SK-N-SH (cell line): ENCODE measurements at regions not wholly inside any gene's neighbourhood (a gene's known extent, or its start where the extent isn't known, plus 50 kb on each side); places are given as distances from the start of the nearest gene placed in this dataset.

Experiments
- ELF1 ChIP-seq: IDR thresholded peaks from 2 replicates; pipeline ENCODE4 v1.4.0; 2012
- GABPA ChIP-seq: IDR thresholded peaks from 2 replicates; pipeline ENCODE4 v1.4.0; 2012; ENCODE audit warnings: low read depth, mild to moderate bottlenecking
- JUND ChIP-seq: IDR thresholded peaks from 2 replicates; pipeline ENCODE4 v1.4.0; 2012
- NFIC ChIP-seq: IDR thresholded peaks from 2 replicates; pipeline ENCODE4 v1.4.0; 2012; ENCODE audit warnings: borderline replicate concordance
- PBX3 ChIP-seq: IDR thresholded peaks from 2 replicates; pipeline ENCODE4; 2012
- POLR2AphosphoS5 ChIP-seq: IDR thresholded peaks from 2 replicates; pipeline ENCODE4 v1.6.1; 2012; ENCODE audit warnings: low read depth, low read length
- RCOR1 ChIP-seq: fragments of 150-350 bp; IDR thresholded peaks from 2 replicates; pipeline ENCODE4 v1.6.1; 2017; ENCODE audit warnings: antibody characterized with exemption, low read length
- RFX5 ChIP-seq: IDR thresholded peaks from 2 replicates; pipeline ENCODE4 v1.6.1; 2012; ENCODE audit warnings: mild to moderate bottlenecking, improper control_type of control experiment, low read length
- TAF1 ChIP-seq: IDR thresholded peaks from 2 replicates; pipeline ENCODE4 v1.6.1; 2012; ENCODE audit warnings: low read depth, mild to moderate bottlenecking, low read length, moderate library complexity, borderline replicate concordance
- TCF12 ChIP-seq: IDR thresholded peaks from 2 replicates; pipeline ENCODE4 v1.4.0; 2012
- YY1 ChIP-seq: IDR thresholded peaks from 2 replicates; pipeline ENCODE4 v1.4.0; 2012; ENCODE audit warnings: low read depth, mild to moderate bottlenecking
- TF ChIP-seq, protein P1 (sequence below): fragments of 150-350 bp; IDR thresholded peaks from 2 replicates; pipeline ENCODE4 v1.6.1; 2017; ENCODE audit warnings: antibody characterized with exemption, low read length, low read depth, borderline replicate concordance
- TF ChIP-seq, protein P2 (sequence below): fragments of 150-350 bp; IDR thresholded peaks from 2 replicates; pipeline ENCODE4 v1.6.1; 2016; ENCODE audit warnings: mild to moderate bottlenecking, low read depth, low read length
- TF ChIP-seq, protein P3 (sequence below): IDR thresholded peaks from 2 replicates; pipeline ENCODE4 v1.4.0; 2012; ENCODE audit warnings: low read depth, borderline replicate concordance
- TF ChIP-seq, protein P4 (sequence below): fragments of 200-600 bp; sonication (generic); IDR thresholded peaks from 2 replicates; pipeline ENCODE4 v1.6.1; 2017; ENCODE audit warnings: antibody characterized with exemption, mild to moderate bottlenecking, moderate library complexity

DNA sequence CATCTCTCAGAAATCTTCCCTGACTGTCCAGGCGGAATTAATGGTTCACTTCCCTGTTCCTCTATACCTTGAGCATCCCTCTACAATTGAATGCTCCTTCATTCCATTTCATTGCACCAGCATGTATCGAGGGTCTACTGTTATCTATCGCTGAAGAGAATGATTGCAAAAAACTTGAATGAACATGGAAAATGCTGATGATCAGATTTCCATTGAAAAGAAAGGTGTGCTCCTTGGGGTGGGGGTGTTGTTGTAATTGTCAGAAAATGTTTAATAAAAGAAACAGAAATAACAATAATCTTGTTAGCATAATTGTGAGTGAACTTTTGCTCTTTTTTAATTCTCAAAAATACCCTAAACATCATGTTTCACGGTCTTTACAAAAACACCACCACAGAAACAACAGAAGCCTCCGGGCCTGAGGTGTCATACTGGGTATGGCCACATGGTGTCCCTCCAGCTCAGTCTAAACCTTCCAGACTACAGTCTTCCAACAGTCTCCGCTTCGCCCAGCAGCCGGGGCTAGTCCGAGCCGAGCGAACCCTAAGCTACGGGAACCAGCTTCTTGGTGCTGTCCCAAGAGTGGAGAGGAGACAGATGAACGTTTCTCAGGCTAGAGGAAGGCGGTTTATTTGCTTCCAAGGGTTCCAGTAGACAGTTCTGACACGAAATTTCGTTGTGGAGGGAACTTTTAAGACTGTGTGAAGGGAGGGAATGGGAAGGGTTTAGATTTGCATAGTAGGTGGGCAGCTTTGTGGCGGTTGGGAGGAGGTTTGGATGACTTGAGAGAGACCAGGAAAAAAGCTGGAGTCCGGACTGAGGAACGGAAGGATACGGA, 75.8 kb upstream of the ZBED5 start (continued):
- TF ChIP-seq, protein P1, sequence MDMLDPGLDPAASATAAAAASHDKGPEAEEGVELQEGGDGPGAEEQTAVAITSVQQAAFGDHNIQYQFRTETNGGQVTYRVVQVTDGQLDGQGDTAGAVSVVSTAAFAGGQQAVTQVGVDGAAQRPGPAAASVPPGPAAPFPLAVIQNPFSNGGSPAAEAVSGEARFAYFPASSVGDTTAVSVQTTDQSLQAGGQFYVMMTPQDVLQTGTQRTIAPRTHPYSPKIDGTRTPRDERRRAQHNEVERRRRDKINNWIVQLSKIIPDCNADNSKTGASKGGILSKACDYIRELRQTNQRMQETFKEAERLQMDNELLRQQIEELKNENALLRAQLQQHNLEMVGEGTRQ = no peak
- peak; percentile 53; the same call in 1 of the 2 replicates for TF ChIP-seq YY1
- 0 out of 2 replicates have a peak, but pooled peaks have one; percentile 22 for TF ChIP-seq TAF1
- no peak for TF ChIP-seq ELF1
- TF ChIP-seq, protein P2, sequence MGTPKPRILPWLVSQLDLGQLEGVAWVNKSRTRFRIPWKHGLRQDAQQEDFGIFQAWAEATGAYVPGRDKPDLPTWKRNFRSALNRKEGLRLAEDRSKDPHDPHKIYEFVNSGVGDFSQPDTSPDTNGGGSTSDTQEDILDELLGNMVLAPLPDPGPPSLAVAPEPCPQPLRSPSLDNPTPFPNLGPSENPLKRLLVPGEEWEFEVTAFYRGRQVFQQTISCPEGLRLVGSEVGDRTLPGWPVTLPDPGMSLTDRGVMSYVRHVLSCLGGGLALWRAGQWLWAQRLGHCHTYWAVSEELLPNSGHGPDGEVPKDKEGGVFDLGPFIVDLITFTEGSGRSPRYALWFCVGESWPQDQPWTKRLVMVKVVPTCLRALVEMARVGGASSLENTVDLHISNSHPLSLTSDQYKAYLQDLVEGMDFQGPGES = no peak
- TF ChIP-seq TCF12 = 0 out of 2 replicates have a peak, but pooled peaks have one; percentile 7
- TF ChIP-seq, protein P3, sequence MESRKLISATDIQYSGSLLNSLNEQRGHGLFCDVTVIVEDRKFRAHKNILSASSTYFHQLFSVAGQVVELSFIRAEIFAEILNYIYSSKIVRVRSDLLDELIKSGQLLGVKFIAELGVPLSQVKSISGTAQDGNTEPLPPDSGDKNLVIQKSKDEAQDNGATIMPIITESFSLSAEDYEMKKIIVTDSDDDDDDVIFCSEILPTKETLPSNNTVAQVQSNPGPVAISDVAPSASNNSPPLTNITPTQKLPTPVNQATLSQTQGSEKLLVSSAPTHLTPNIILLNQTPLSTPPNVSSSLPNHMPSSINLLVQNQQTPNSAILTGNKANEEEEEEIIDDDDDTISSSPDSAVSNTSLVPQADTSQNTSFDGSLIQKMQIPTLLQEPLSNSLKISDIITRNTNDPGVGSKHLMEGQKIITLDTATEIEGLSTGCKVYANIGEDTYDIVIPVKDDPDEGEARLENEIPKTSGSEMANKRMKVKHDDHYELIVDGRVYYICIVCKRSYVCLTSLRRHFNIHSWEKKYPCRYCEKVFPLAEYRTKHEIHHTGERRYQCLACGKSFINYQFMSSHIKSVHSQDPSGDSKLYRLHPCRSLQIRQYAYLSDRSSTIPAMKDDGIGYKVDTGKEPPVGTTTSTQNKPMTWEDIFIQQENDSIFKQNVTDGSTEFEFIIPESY = no peak
- no peak for TF ChIP-seq PBX3
- TF ChIP-seq JUND = no peak
- no peak for TF ChIP-seq NFIC
- TF ChIP-seq, protein P4, sequence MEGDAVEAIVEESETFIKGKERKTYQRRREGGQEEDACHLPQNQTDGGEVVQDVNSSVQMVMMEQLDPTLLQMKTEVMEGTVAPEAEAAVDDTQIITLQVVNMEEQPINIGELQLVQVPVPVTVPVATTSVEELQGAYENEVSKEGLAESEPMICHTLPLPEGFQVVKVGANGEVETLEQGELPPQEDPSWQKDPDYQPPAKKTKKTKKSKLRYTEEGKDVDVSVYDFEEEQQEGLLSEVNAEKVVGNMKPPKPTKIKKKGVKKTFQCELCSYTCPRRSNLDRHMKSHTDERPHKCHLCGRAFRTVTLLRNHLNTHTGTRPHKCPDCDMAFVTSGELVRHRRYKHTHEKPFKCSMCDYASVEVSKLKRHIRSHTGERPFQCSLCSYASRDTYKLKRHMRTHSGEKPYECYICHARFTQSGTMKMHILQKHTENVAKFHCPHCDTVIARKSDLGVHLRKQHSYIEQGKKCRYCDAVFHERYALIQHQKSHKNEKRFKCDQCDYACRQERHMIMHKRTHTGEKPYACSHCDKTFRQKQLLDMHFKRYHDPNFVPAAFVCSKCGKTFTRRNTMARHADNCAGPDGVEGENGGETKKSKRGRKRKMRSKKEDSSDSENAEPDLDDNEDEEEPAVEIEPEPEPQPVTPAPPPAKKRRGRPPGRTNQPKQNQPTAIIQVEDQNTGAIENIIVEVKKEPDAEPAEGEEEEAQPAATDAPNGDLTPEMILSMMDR = peak; percentile 94
- 0 out of 2 replicates have a peak, but pooled peaks have one; percentile 44 for TF ChIP-seq RCOR1
- no peak for TF ChIP-seq GABPA
- TF ChIP-seq RFX5 = no peak
- TF ChIP-seq POLR2AphosphoS5 = no peak
